OCI-LY7 (cell line): ENCODE measurements at regions not wholly inside any gene's neighbourhood (a gene's known extent, or its start where the extent isn't known, plus 50 kb on each side); places are given as distances from the start of the nearest gene placed in this dataset.

Experiments
- BruUV-seq: library from RNA; stranded (reverse); fragments of 400-500 nt; replicated peaks from 2 replicates; lab custom pipeline; 2021; lab: Mats Ljungman, UMichigan
- CTCF ChIA-PET: fragments of 300-600 bp; sonication (Branson Sonifier 250); formaldehyde crosslinking; loops from one replicate; lab custom pipeline; 2022; ENCODE audit warnings: antibody characterized with exemption; ENCODE audit not compliant: unreplicated experiment; lab: Charles Lee
- POLR2A ChIA-PET: fragments of 300-600 bp; sonication (Branson Sonifier 250); formaldehyde crosslinking; loops from one replicate; lab custom pipeline; 2022; ENCODE audit warnings: antibody characterized with exemption; lab: Charles Lee
- DNase-seq: peaks from one replicate; pipeline ENCODE4 v3.0.0-alpha.2; 2015; ENCODE audit warnings: low spot score
- H2AFZ ChIP-seq: fragments of 200-600 bp; sonication (generic), shearing (Covaris generic); 2 replicates; pipeline ENCODE4 v1.6.1; 2014; ENCODE audit warnings: mild to moderate bottlenecking, antibody characterized with exemption, low read length, moderate library complexity
- H3K27ac ChIP-seq: fragments of 200-600 bp; sonication (generic); 2 replicates; pipeline ENCODE4 v1.5.1; 2014; ENCODE audit warnings: mixed run types, low read depth, mild to moderate bottlenecking, moderate library complexity, low read length, inconsistent platforms; ENCODE audit not compliant: poor library complexity, severe bottlenecking
- H3K36me3 ChIP-seq: fragments of 200-600 bp; sonication (generic); 2 replicates; pipeline ENCODE4 v1.6.1; 2014; ENCODE audit warnings: mild to moderate bottlenecking, antibody characterized with exemption, low read length, moderate library complexity, mixed read lengths; ENCODE audit not compliant: insufficient read depth
- H3K4me1 ChIP-seq: fragments of 200-600 bp; sonication (generic); 2 replicates; pipeline ENCODE4 v1.5.1; 2014; ENCODE audit warnings: mild to moderate bottlenecking, low read length; ENCODE audit not compliant: insufficient read depth, poor library complexity, severe bottlenecking
- H3K4me2 ChIP-seq: fragments of 200-600 bp; sonication (generic); 2 replicates; pipeline ENCODE4 v1.6.1; 2014; ENCODE audit warnings: mild to moderate bottlenecking, low read length
- H3K4me3 ChIP-seq: fragments of 200-600 bp; sonication (generic); 2 replicates; pipeline ENCODE4 v1.5.1; 2014; ENCODE audit warnings: mild to moderate bottlenecking, low read depth, low read length; ENCODE audit not compliant: poor library complexity, severe bottlenecking
- H3K79me2 ChIP-seq: fragments of 200-600 bp; sonication (generic); 2 replicates; pipeline ENCODE4 v1.6.1; 2016; ENCODE audit warnings: low read depth, mild to moderate bottlenecking, low read length, moderate library complexity, mixed read lengths; ENCODE audit not compliant: insufficient read depth
- H3K9me2 ChIP-seq: fragments of 200-600 bp; sonication (generic); 2 replicates; pipeline ENCODE4 v1.6.1; 2016; ENCODE audit warnings: mild to moderate bottlenecking, low read length, mixed read lengths; ENCODE audit not compliant: insufficient read depth
- H3K9me3 ChIP-seq: fragments of 200-600 bp; sonication (generic); 2 replicates; pipeline ENCODE4 v1.6.1; 2014; ENCODE audit warnings: mild to moderate bottlenecking, mixed run types, low read length, mixed read lengths
- H4K20me1 ChIP-seq: fragments of 200-600 bp; sonication (generic); 2 replicates; pipeline ENCODE4 v1.6.1; 2014; ENCODE audit warnings: mild to moderate bottlenecking, antibody characterized with exemption, low read length, moderate library complexity, mixed read lengths; ENCODE audit not compliant: insufficient read depth
- CTCF ChIP-seq: fragments of 200-600 bp; sonication (generic); conservative IDR thresholded peaks from 2 replicates; pipeline ENCODE4 v1.5.1; 2014; ENCODE audit warnings: mild to moderate bottlenecking, antibody characterized with exemption, low read length, moderate library complexity, mixed read lengths
- EZH2phosphoT487 ChIP-seq: fragments of 200-600 bp; sonication (generic); IDR thresholded peaks from 2 replicates; pipeline ENCODE4 v1.6.1; 2018; ENCODE audit warnings: low read depth, borderline replicate concordance, mild to moderate bottlenecking, mixed run types, antibody characterized with exemption, low read length, moderate library complexity, mixed read lengths
- intact Hi-C: fragments of 100-400 bp; cut with micrococcal nuclease; formaldehyde crosslinking; loops from one replicate; pipeline ENCODE4 v1.10.0; 2022; ENCODE audit not compliant: unreplicated experiment

DNA sequence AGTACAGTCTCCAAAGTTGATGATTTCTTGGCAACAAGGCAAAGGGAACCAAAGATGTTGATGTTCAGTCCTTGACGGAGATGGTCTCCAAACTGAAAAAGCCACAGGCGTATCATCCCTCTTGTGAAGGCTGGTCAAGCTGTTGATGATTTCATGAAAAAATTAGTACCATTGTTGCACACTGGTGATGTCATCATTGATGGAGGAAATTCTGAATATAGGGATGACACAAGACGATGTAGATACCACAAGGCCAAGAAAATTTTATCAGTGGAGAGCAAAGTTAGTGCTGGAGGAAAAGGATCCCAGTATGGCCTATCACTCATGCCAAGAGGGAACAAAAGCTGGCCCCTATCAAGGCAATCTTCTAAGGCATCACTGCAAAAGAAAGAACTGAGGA lies 88.7 kb upstream of the KRR1 start:
- Histone ChIP-seq H3K9me2 (no peaks in the 10 kb centered on the region), H3K4me3 (no peak overlapping the region), H3K4me2 (no peak overlapping the region), H3K36me3 (no peaks in the 10 kb centered on the region), H3K9me3 (no peaks in the 10 kb centered on the region), H2AFZ (no peak overlapping the region), H3K27ac (no peak overlapping the region), H4K20me1 (no peaks in the 10 kb centered on the region), H3K4me1 (no peaks in the 10 kb centered on the region), H3K79me2 (no peaks in the 10 kb centered on the region)
- DNase-seq: no peak
- ChIA-PET CTCF (no interaction called here), POLR2A (interaction anchor here (1.0 kb wide), 1 partner anchor 10 kb away, joined by 5 read pairs; no protein-coding TSS in a partner anchor)
- intact Hi-C loops: no loop called here
- BruUV-seq: no TSS peak
- TF ChIP-seq CTCF (no peak), EZH2phosphoT487 (no peak)

DNA sequence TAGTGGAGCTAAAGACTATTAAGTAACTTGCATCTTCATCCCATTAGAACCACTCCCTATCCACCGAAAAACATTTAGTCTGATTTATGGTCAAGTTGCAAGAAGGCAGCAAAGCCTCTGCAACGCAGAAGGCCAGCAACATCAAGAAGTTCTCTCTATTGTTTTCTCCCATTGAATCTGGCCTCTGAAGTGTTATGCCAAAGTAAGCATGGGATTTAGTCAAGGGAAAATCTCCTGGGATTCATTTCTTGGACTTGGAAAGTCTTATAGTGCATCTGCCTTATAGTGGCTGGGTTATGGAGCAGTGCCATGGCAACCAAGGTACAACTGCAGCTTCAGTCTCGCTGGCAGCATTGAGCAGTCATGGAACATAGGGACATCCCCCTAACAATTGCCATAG lies 87.7 kb upstream of the KRR1 start:
- H3K4me1 ChIP-seq: no peaks in the 10 kb centered on the region
- no peaks in the 10 kb centered on the region for H4K20me1 ChIP-seq
- no peak overlapping the region for H3K4me2 ChIP-seq
- H3K9me3 ChIP-seq: no peaks in the 10 kb centered on the region
- ChIA-PET POLR2A (interaction anchor here (0.7 kb wide), 1 partner anchor 153 kb away, joined by 3 read pairs; no protein-coding TSS in a partner anchor), CTCF (no interaction called here)
- H3K9me2 ChIP-seq: no peaks in the 10 kb centered on the region
- no TSS peak for BruUV-seq
- no peak overlapping the region for H3K27ac ChIP-seq
- DNase-seq: no peak
- H3K79me2 ChIP-seq: no peaks in the 10 kb centered on the region
- H2AFZ ChIP-seq: no peak overlapping the region
- no peak for TF ChIP-seq CTCF
- intact Hi-C loops: no loop called here
- no peaks in the 10 kb centered on the region for H3K36me3 ChIP-seq
- H3K4me3 ChIP-seq: no peak overlapping the region

GRCh38 chr12:75596406-75596805 lies 85.0 kb upstream of the KRR1 start:
- H3K4me2 ChIP-seq: no peak overlapping the region
- H4K20me1 ChIP-seq: no peaks in the 10 kb centered on the region
- H3K4me1 ChIP-seq: no peaks in the 10 kb centered on the region
- H3K9me2 ChIP-seq: no peaks in the 10 kb centered on the region
- H3K9me3 ChIP-seq: no peaks in the 10 kb centered on the region
- no TSS peak for BruUV-seq
- H3K4me3 ChIP-seq: no peak overlapping the region
- TF ChIP-seq CTCF: no peak
- TF ChIP-seq EZH2phosphoT487: no peak
- no peak overlapping the region for H2AFZ ChIP-seq
- H3K27ac ChIP-seq: no peak overlapping the region
- intact Hi-C loops: no loop called here
- ChIA-PET CTCF (no interaction called here), POLR2A (interaction anchor here (0.6 to 0.7 kb wide), 2 partner anchors 16 to 106 kb away, joined by 3 read pairs; no protein-coding TSS in a partner anchor)
- no peaks in the 10 kb centered on the region for H3K36me3 ChIP-seq
- H3K79me2 ChIP-seq: no peaks in the 10 kb centered on the region
- no peak for DNase-seq
